ENCODE measurements at regions not wholly inside any gene's neighbourhood (a gene's known extent, or its start where the extent isn't known, plus 50 kb on each side); places are given as distances from the start of the nearest gene placed in this dataset.
A peak's percentile ranks its signal among the peaks of the same experiment; 100 is the strongest.

- no TSS peak for BruUV-seq (replicated peaks)
- POLR2A ChIA-PET (ENCODE audit: unreplicated experiment) = interaction anchor here (0.6 kb wide), 1 partner anchor 281 kb away, joined by 11 read pairs; no protein-coding TSS in a partner anchor
- Histone ChIP-seq H3K27me3 (ENCODE audit: control insufficient read depth, insufficient read depth, low read length) (no peaks in the 10 kb centered on the region), H3K23ac (ENCODE audit: low read depth, low read length) (no peak overlapping the region), H4K91ac (ENCODE audit: insufficient read depth, low read depth, low read length) (no peak overlapping the region), H3K9me3 (ENCODE audit: control insufficient read depth, insufficient read depth, low read length) (peaks cover 8% of the 10 kb centered on the region), H4K8ac (ENCODE audit: low read depth in 2 of 2, low read length in 2 of 2) (peak overlapping the region in 1 of 2 experiments; percentile 66; a peak in 1 of 4 replicates), H3K27ac (ENCODE audit: insufficient read depth, low read length) (no peak overlapping the region), H2BK5ac (ENCODE audit: low read depth, low read length, poor library complexity, severe bottlenecking) (peak overlapping the region; percentile 81), H3K18ac (ENCODE audit: low read depth, low read length) (no peak overlapping the region), H4K5ac (ENCODE audit: low read depth, low read length) (no peak overlapping the region), H2BK20ac (ENCODE audit: low read depth, low read length) (no peak overlapping the region), H3K56ac (ENCODE audit: extremely low read depth, insufficient read depth, low read length) (0 out of 2 replicates have a peak overlapping the region, but pooled peaks have one; percentile 43), H3K4me3 (ENCODE audit: insufficient read depth, low read depth, low read length) (no peak overlapping the region), H3K4me2 (ENCODE audit: low read depth, low read length) (no peak overlapping the region), H3K4me1 (ENCODE audit: control insufficient read depth, insufficient read depth, low read length) (peaks cover 16% of the 10 kb centered on the region), H3K14ac (replicated peaks; ENCODE audit: low read depth, low read length) (no peak overlapping the region), H3K4ac (ENCODE audit: low read depth, low read length) (no peak overlapping the region), H2AK9ac (replicated peaks; ENCODE audit: low read depth, low read length, poor library complexity) (no peak overlapping the region), H3K9ac (ENCODE audit: low read depth, low read length) (no peak overlapping the region), H2AK5ac (ENCODE audit: low read depth, low read length) (no peak overlapping the region), H3K79me1 (ENCODE audit: low read depth in 1 of 2, low read length in 2 of 2) (peaks cover 0 to 30% of the 10 kb centered on the region in 2 experiments; a peak in 2 of 4 replicates), H2AFZ (replicated peaks; ENCODE audit: low read length, poor library complexity) (no peak overlapping the region), H3K9me1 (ENCODE audit: insufficient read depth, low read length) (peaks cover 16% of the 10 kb centered on the region), H4K20me1 (ENCODE audit: insufficient read depth, low read length) (no peaks in the 10 kb centered on the region), H2BK120ac (ENCODE audit: low read depth, low read length) (peak overlapping the region; percentile 10; the same call in 1 of the 2 replicates), H2BK15ac (ENCODE audit: low read depth, low read length) (no peak overlapping the region), H3K36me3 (ENCODE audit: control insufficient read depth, insufficient read depth, low read length) (no peaks in the 10 kb centered on the region)
- in situ Hi-C loops (cut with MboI; ENCODE audit: low sequenced_read_pairs) (no loop called here), intact Hi-C loops (cut with micrococcal nuclease) (loop anchor here (2.0 to 5.0 kb wide), 2 partner anchors 146 to 292 kb away; partner anchors contain the start of gene CCND1), dilution Hi-C loops (cut with HindIII; ENCODE audit: low sequenced_read_pairs, unreplicated experiment) (no loop called here)
- DNase-seq (no peak), ATAC-seq (ENCODE audit: low read depth) (no peak)
- TF ChIP-seq RCOR1 (IDR thresholded peaks at IDR 0.05; ENCODE audit: insufficient replicate concordance, low read length) (no peak), RAD21 (IDR thresholded peaks at IDR 0.05; ENCODE audit: low read length) (no peak), MAFK (IDR thresholded peaks at IDR 0.05; ENCODE audit: low read depth, low read length) (no peak), NFE2L2 (IDR thresholded peaks at IDR 0.05; ENCODE audit: low read depth, low read length) (no peak), FOS (IDR thresholded peaks at IDR 0.05; ENCODE audit: low read depth, low read length) (no peak)
- CTCF ChIA-PET = no interaction called here
These were observed 56.6 kb downstream of the MYEOV start for GRCh38 chr11:69350596-69350995.

Data from IMR-90 (cell line).